SU-DHL-6 (cell line): ENCODE measurements at regions not wholly inside any gene's neighbourhood (a gene's known extent, or its start where the extent isn't known, plus 50 kb on each side); places are given as distances from the start of the nearest gene placed in this dataset.

Experiments
- CTCF ChIP-seq: fragments of 200-600 bp; sonication (generic); IDR thresholded peaks from one replicate; pipeline ENCODE4 v1.5.1; 2017; ENCODE audit warnings: antibody characterized with exemption, mild to moderate bottlenecking, low read length, moderate library complexity; ENCODE audit not compliant: insufficient read depth, poor library complexity, severe bottlenecking
- EZH2phosphoT487 ChIP-seq: fragments of 200-600 bp; sonication (generic), shearing (Covaris generic); conservative IDR thresholded peaks from 2 replicates; pipeline ENCODE4 v1.6.1; 2018; ENCODE audit warnings: mild to moderate bottlenecking, antibody characterized with exemption, low read length, moderate library complexity, mixed read lengths

- no peak for TF ChIP-seq CTCF
- no peak for TF ChIP-seq EZH2phosphoT487
These were observed 337.2 kb downstream of the NPR3 start for GRCh38 chr5:33048315-33048714.
